ENCODE measurements at regions not wholly inside any gene's neighbourhood (a gene's known extent, or its start where the extent isn't known, plus 50 kb on each side); places are given as distances from the start of the nearest gene placed in this dataset.

GRCh38 chr17:69870091-69870530, 204.9 kb upstream of the KCNJ16 start:
- no peak for TF ChIP-seq POLR2A (IDR thresholded peaks at IDR 0.05)
- TF ChIP-seq CTCF (IDR thresholded peaks at IDR 0.05), result no peak
- TF ChIP-seq POLR2AphosphoS5 (IDR thresholded peaks at IDR 0.05), result no peak
- H3K9me3 ChIP-seq, result no peaks in the 10 kb centered on the region
- no peaks in the 10 kb centered on the region for H3K36me3 ChIP-seq
- no peaks in the 10 kb centered on the region for H3K27me3 ChIP-seq
- intact Hi-C loops (cut with DNase I; ENCODE audit: low total_unique reads), result no loop called here
- no peak overlapping the region for H3K4me3 ChIP-seq
- H3K27ac ChIP-seq, result peak overlapping the region in 1 of 2 donors; percentile 59
- H3K4me1 ChIP-seq, result no peaks in the 10 kb centered on the region
- no peak for DNase-seq (ENCODE audit: low spot score in 2 of 2)

GRCh38 chr17:69870751-69871199, 204.2 kb upstream of the KCNJ16 start:
- H3K27me3 ChIP-seq, result no peaks in the 10 kb centered on the region
- no peak overlapping the region for H3K27ac ChIP-seq
- DNase-seq (ENCODE audit: low spot score in 2 of 2), result peak in 1 of 2 donors; percentile 33
- no peak for TF ChIP-seq POLR2A (IDR thresholded peaks at IDR 0.05)
- no peak for TF ChIP-seq CTCF (IDR thresholded peaks at IDR 0.05)
- no peak for TF ChIP-seq POLR2AphosphoS5 (IDR thresholded peaks at IDR 0.05)
- H3K4me3 ChIP-seq, result no peak overlapping the region
- intact Hi-C loops (cut with DNase I; ENCODE audit: low total_unique reads), result no loop called here
- H3K36me3 ChIP-seq, result no peaks in the 10 kb centered on the region
- no peaks in the 10 kb centered on the region for H3K9me3 ChIP-seq
- no peaks in the 10 kb centered on the region for H3K4me1 ChIP-seq

- Histone ChIP-seq H3K27me3 (no peaks in the 10 kb centered on the region), H3K27ac (no peak overlapping the region), H3K36me3 (no peaks in the 10 kb centered on the region), H3K4me3 (no peak overlapping the region), H3K9me3 (no peaks in the 10 kb centered on the region), H3K4me1 (no peaks in the 10 kb centered on the region)
- DNase-seq (ENCODE audit: low spot score in 2 of 2), result no peak
- no peak for TF ChIP-seq POLR2AphosphoS5 (IDR thresholded peaks at IDR 0.05)
- TF ChIP-seq CTCF (IDR thresholded peaks at IDR 0.05), result no peak
- no peak for TF ChIP-seq POLR2A (IDR thresholded peaks at IDR 0.05)
- intact Hi-C loops (cut with DNase I; ENCODE audit: low total_unique reads), result no loop called here
These were observed 203.7 kb upstream of the KCNJ16 start for GRCh38 chr17:69871318-69871717.

- H3K27ac ChIP-seq, result no peak overlapping the region
- intact Hi-C loops (cut with DNase I; ENCODE audit: low total_unique reads), result no loop called here
- H3K4me1 ChIP-seq, result no peaks in the 10 kb centered on the region
- no peak for TF ChIP-seq CTCF (IDR thresholded peaks at IDR 0.05)
- TF ChIP-seq POLR2AphosphoS5 (IDR thresholded peaks at IDR 0.05), result no peak
- TF ChIP-seq POLR2A (IDR thresholded peaks at IDR 0.05), result no peak
- no peak for DNase-seq (ENCODE audit: low spot score in 2 of 2)
- no peaks in the 10 kb centered on the region for H3K9me3 ChIP-seq
- H3K4me3 ChIP-seq, result no peak overlapping the region
- H3K36me3 ChIP-seq, result no peaks in the 10 kb centered on the region
- H3K27me3 ChIP-seq, result no peaks in the 10 kb centered on the region
These were observed 202.3 kb upstream of the KCNJ16 start for GRCh38 chr17:69872675-69873262.

- H3K27ac ChIP-seq, result no peak overlapping the region
- H3K27me3 ChIP-seq, result no peaks in the 10 kb centered on the region
- no peak overlapping the region for H3K4me3 ChIP-seq
- intact Hi-C loops (cut with DNase I; ENCODE audit: low total_unique reads), result no loop called here
- no peaks in the 10 kb centered on the region for H3K36me3 ChIP-seq
- H3K9me3 ChIP-seq, result no peaks in the 10 kb centered on the region
- TF ChIP-seq CTCF (IDR thresholded peaks at IDR 0.05), result no peak
- no peak for TF ChIP-seq POLR2AphosphoS5 (IDR thresholded peaks at IDR 0.05)
- TF ChIP-seq POLR2A (IDR thresholded peaks at IDR 0.05), result no peak
- no peaks in the 10 kb centered on the region for H3K4me1 ChIP-seq
- DNase-seq (ENCODE audit: low spot score in 2 of 2), result no peak
These were observed 200.8 kb upstream of the KCNJ16 start for GRCh38 chr17:69874175-69874670.

Measured in breast epithelium (tissue), 4 donors.